MM.1S (cell line): ENCODE measurements at regions not wholly inside any gene's neighbourhood (a gene's known extent, or its start where the extent isn't known, plus 50 kb on each side); places are given as distances from the start of the nearest gene placed in this dataset.

Source experiments
- CTCF ChIP-seq: fragments of 300-600 bp; sonication (generic); IDR thresholded peaks from 2 replicates; pipeline ENCODE4 v1.5.1; 2016; ENCODE audit warnings: antibody characterized with exemption, low read length, mixed read lengths
- EZH2 ChIP-seq: fragments of 300-600 bp; sonication (generic); optimal IDR thresholded peaks from 2 replicates; pipeline ENCODE3; 2017; ENCODE audit warnings: low read depth, mild to moderate bottlenecking, antibody characterized with exemption, low read length, mixed read lengths

- TF ChIP-seq EZH2 (no peak), CTCF (no peak)
Measured at GRCh38 chr13:37925878-37926473, 56.4 kb upstream of the TRPC4 start.
